DMS79 treated with DMSO at 0.1 percent for 48 hours (cell line): ENCODE measurements at regions not wholly inside any gene's neighbourhood (a gene's known extent, or its start where the extent isn't known, plus 50 kb on each side); places are given as distances from the start of the nearest gene placed in this dataset.

Source experiments
- DNase-seq: peaks from one replicate; lab custom pipeline; 2025; lab: John Stamatoyannopoulos, UW

GRCh38 chr2:15092181-15092580 is 459.7 kb downstream of the LRATD1 start:
- no peak for DNase-seq

DNA sequence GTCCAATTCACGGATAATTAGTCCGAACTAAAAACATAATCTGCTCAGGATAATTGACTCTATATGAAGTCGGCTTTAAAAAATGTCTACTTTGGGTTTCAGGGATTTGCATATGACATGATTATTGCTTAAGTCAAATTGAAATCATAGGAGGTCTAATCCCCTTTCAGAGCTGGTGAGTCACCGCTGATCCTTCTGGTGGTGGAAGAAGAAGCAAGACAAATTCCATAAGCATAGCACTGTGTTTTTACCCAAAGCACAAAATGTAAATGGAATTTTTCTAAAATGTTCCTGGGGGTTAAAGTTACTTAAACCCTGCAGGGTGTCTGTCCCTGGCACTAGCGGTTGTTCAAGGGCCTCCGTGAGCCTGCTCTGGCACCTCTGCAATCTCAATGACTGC is 460.2 kb downstream of the LRATD1 start:
- DNase-seq, result no peak

DNA sequence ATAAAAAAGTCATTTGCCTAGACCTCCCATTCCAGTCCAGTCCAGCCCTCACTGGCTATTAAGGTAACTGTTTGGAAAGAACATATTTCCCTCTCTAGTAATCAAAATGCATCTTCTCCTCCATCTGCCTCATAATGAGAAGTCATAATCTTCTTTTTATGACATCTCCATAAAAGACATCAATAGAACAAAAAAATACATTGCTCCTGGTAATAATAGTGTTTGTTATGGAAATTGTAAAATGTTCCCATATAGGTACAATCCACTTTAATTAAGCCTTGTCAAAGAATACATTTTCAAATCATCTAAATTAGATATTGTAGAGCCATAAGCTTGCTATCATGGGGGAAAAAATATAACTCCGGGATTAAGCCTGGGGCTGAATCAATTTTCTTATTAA is 461.6 kb downstream of the LRATD1 start:
- no peak for DNase-seq

DNA sequence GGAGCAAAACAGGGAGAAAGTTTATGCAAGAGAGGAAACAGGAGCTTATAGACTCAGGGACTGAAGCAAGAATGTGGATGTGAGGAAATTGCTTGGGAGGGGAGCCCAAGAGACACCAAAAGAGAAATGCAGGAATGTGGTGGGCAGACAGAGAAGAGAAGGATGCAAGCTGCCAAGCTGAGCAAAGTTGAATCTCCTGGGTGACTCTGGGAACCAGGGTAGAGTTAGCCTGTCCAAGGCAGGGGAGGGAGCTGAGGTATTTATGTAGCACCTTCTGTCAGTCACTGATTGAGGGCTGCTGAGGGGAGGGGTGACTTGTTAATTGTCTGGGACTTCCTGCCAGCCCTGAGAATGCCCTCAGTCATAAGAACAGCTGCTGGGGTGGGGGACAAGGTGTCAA is 464.3 kb downstream of the NBAS start:
- no peak for DNase-seq

DNA sequence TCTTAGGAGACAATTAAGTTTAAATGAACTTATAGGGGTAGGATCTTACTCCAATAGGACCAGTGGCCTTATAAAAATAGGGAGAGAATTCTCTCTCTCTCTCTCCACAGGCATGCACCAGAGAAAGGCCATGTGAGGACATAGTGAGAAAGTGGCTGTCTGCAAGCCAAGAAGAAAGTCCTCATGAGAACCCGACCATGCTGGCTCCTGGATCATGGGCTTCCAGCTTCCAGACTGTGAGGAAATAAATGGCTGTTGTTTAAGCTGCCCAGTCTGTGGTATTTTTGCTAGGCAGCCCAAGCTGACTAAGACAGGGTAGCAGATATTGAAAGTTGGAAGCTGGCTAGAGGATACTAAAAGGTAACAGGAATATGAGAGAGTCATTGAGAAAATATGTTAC is 454.0 kb downstream of the NBAS start:
- DNase-seq, result no peak

- no peak for DNase-seq
Observed at GRCh38 chr2:15111718-15112117, 449.4 kb downstream of the NBAS start.

DNA sequence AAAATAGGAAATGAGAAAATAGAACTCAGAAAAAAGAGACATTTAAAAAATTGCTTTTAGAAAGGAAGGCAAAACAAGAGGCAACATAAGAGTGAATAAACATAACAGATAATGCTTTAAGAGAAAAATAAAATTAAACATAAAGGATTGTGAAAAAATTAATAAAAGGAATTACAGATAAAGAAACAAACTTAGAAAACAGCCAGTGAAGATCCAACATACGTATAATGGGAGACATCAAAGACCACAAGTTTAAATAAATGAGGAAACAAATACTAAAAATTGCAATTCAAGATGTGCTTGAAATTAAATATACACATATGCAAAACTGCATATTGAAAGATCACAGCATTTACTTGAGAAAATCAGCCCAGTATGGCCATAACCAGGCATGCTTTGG is 448.9 kb downstream of the NBAS start:
- DNase-seq, result no peak

DNA sequence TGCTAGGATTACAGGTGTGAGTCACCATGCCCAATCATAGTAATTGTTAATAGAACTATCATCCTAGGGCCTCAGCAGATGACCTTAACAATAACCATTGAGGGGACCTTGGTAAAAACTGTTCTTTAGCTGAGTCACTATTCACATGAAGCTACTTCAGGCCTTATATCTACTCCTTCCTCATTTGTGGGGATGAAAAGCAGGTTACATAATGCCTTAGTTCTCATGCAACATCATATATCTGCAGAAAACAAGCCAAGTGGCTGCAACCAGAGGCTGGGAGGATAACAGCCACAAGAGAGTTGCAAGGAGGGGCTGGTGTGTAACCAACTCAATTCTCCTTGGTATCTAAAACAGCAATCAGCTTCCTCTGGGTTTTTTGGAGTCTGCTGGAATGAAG is 445.4 kb downstream of the NBAS start:
- DNase-seq, result no peak

DNA sequence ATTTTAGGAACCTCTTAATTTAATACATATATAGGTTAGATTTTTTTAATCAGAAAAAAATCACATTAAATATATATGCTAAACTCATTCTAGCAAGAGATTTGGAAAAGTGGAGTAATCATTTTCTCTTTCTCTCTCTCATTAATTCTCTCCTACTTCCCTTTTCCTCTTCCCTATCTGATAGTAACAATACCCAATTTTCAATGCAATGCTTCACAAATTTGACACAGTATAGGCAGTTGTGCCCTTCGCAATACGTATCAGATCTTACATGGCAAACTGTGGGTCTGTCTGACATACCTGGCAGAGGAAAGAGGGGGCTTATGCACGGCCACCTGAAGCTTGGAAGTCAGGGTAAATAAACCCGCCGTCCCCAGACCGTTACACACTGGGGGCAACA is 444.3 kb downstream of the NBAS start:
- DNase-seq, result no peak
